Activated T-helper 9 cell treated with anti-CD3 and anti-CD28 coated beads, Interleukin-2, amount 50 U/mL, for 16 hours (primary cell): ENCODE measurements at regions not wholly inside any gene's neighbourhood (a gene's known extent, or its start where the extent isn't known, plus 50 kb on each side); places are given as distances from the start of the nearest gene placed in this dataset.

ENCODE experiments used
- DNase-seq: peaks from one replicate; pipeline ENCODE4 v3.0.0-alpha.2; 2020; ENCODE audit warnings: low read depth

DNA sequence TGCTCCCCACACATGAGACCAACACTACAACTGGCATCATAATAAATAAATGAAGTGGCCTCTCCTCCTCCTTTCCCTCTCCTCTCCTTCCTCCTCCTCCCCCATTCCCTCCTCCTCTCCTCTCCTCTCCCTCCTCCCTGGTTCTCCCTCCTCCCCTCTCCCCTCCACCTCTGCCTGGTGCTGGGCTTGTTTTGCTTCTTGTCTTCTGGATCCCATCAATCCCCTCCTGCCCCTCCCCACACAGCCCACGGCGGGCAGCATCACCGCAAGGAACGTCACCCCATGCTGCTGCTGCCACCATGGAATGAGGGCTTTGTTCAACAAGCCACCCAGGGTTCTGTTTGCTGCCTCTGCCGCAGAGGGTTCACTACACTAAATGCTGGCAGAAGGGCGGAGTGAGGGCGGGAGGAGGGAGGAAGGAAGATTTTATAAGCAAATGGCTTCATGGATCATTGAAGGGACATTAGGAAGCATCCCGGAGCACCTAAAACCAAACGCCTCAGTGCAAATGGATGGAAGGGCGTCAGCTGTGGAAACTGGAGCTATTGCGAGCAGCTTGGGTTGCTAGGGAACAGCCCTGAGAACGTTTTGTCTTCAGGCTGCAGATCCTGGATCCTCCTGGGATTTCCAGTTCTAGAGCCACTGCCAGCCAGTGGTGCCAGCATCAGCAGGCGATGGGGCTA lies 379.7 kb upstream of the ZMIZ1 start:
- no peak for DNase-seq

DNA sequence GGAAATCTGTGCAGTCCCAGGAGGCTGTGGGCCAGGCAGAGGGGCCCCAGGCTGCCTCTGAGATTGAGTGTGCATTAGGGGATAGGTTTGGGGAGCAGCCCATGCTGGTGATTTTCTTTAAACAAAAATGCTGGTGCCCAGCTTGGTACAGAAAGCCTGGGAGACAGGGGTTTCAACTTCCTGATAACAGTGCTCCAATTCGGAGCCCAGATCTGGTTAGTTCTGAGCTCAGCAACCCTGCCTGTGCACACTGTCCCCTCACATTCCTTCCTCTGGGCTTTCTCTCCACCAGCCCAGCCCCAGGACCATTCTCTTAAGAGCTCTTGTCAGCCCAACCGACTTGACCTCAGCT lies 379.2 kb upstream of the ZMIZ1 start:
- DNase-seq: no peak

DNA sequence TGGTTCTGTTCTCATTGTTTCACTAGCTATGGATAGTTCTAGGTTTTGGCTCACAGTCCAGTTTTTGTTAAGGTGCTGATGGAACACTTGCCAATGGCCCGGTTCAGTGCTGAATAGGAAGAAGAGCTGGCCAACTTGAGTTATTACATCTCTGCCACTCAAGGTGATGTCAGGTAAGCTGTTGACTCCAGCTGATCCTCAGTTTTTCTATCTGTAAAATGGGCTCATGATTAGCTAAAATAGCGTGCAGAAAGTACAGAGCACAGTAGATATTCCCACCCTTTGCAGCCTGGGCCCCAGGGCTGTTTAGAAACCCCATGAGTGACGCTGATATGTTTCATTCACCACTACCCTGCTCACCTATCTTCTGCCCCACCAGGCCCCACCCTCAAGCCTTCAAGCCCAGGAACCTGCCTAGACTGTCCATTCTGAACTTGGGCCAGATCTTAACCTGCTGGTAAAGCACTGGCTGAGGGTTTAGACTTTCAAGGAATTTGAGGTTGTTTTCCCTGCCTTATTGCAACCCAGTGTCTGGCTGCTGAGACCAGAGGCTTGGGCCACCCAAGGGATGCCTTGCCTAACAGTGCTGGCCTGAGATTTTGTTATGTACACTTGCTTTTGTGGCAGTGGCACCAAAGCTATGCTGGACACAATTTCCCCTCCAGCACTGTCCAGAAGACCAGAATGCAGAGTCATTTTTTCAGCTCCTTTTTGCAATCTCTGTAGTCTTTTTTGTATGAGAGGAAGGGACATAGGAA lies 378.2 kb upstream of the ZMIZ1 start:
- no peak for DNase-seq

DNA sequence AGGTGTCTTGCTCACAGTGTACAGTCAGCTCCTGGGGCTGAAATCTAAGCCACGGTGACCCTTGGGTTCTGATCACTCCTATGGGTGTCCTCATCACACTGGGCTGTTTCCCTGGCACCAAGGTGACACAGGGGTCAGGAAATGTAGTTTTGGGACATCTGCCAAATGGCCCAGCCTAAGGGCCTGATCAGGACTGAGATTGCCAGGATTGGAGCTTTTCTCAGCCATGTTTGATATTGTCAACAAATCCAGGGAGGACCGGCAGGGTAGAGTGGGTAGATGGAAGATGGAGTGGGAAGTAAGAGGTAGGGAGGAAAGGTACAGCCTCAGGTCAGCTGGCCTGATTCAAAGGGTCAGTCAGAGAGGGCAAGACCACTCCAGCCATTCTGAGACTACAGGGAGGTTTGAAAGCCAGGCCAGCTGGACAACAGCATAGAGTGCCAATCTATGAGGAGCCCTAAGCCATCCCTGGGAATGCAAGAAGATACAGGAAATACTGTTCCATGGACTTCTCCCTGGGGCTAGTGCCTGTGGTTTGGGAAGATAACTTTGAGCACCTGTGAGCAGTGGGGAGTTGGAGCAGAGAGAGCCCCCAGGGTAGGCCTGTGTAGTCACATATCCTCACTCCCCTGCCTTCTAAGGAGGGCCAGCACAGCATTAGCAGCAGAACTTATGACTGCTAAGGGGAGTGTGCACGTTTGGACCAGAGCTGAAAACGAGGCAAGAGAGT lies 377.3 kb upstream of the ZMIZ1 start:
- DNase-seq: no peak

DNA sequence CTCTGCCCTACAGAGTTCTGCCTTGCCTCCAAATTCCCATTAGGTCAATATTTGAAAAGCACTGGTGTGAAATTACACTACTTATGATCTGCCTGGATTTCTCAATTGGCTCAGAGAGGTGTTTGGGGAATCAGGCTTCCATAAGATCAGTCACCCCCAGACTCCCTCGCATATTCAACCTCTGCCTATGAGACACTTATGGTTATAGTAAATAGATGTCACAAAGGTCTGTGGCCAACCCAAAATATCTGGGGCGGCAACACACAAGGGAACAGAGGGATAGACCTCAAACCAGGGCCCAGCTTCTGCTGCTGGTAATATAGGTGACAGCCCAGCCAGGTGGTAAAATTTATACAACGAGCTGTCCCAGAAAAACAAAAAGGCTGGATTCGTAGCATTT lies 376.7 kb upstream of the ZMIZ1 start:
- DNase-seq: no peak

DNA sequence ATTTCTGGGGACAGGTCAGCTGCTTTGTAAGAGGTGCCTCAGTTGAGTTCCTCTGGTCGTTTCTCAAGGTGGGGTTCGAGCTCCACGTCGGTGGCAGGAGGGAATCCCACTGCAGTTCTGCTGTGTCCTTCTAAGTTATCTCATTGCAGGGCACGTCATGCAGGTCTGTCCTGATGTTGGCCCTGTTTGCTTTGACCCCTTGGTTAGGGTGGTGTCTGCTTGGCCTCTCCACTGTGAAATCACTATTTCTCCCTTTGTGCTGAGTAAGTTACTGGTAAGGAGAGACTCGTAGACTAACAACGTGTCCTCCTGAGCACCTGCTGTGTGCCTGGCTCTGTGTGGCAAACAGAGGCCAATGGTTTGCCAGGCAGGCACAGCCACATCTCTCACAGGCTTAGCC lies 372.9 kb upstream of the ZMIZ1 start:
- no peak for DNase-seq

DNA sequence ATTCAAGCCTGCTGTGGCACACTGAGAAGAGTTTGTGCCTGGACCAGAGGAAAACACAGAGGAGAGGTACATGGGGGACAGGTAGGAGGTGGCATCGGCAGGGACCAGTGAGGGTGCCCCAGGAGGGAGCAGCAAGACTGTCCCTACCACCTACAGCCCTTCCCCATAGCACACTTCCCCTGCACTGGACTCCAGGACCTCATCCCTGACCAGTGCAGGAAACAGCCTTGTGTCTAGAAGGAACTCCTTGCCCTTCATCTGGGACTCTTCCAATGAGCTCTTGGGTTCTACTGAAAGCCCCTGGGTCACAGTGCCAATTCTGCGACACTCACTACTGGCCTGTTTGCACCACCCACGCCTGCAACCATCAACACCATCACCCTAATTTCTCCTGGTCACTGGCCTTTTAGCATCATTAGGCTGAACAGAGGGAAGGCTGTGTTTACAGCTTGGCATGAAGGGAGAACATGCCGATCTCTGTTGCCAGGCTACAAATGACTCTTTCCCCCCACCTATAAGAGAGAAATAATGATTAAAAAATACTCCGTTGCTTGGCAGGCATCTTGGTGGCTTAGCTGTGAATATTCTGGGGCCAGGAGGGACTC lies 371.9 kb upstream of the ZMIZ1 start:
- no peak for DNase-seq

DNA sequence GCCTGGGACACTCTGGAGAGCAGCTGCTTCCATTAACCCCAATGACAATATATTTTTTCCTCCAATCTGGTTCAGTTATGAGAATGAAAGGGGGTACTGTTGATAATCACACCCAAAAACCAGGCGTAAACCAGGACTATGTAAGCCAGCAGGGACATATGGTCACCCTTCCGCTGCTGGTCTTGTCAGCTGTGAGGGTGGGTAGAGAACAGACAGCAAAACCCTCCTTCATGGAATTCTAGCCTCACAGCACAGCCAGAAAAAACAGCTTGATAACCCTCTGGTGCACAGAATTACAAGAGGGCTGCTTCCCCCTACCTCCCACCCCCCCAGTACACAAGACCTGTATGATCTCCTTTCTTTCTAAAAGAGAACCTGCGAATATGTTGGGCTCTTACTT lies 368.8 kb upstream of the ZMIZ1 start:
- DNase-seq: no peak

DNA sequence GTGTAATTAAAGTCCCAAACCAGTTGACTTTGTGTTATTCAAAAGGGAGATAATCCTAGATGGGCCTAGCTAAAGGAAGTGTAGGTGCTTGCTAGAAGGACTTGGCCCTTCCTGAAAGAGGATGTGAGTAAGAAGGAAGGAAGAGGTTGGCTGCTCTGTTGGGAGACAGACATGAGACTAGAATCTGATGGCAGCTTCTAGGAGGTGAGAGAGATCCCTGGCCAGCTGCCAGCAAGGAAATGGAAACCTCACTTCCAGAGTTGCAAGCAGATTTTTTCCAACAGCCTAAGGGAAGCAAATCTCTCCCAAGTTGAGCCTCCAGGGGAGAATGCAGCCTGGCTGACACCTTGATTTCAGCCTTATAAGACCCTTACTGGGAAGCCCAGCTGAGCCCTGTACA lies 368.4 kb upstream of the ZMIZ1 start:
- no peak for DNase-seq

DNA sequence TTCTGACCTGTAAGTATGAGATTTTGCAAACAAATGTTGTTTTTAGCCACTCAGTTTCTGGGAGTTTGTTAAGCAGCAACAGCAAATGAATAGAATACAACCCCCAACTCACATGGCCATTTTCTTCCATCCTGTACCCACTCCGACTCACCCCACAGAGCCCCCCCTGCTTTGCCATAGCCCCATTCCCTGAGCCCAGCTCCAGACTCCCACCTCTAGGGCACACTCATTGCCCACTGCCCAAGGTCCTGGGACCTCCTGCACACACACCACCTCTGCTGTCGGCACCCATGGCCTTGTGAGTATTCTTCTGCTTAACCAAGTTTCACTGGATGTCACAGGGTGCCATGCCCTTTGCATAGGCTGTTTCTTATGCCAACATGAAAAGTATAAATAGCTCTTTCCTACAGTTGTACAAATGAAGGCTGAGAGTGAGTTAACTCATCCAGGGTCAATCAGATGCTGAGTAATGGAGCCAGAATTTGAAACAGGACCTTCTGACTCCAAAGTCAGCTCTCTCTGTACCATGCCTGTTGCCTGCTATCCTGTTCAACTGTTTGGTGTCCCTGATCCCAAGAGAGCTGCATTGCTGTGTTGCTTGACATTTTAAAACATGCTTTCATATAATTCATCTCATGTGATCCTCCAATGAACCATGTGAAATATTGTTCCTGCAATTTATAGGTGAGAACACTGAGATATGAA lies 367.8 kb upstream of the ZMIZ1 start:
- DNase-seq: no peak

DNA sequence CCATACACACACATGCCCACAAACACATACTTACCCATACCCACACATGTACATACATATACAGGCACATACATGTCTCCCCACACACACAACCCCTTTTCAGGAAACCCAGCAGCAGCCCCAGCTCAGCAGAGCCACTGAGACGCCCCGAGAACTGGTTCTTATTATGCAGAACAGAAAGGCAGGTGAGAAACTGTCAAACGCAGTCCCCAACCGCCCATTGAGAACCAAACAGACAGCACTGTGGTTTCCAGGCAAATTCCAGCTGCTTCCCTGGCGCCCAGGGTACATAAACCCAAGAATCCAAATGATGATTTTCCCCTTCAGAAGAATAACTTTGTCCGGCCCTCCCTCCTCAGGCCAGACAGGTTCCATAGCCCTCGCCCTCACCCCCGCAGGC lies 366.6 kb upstream of the ZMIZ1 start:
- DNase-seq: no peak

DNA sequence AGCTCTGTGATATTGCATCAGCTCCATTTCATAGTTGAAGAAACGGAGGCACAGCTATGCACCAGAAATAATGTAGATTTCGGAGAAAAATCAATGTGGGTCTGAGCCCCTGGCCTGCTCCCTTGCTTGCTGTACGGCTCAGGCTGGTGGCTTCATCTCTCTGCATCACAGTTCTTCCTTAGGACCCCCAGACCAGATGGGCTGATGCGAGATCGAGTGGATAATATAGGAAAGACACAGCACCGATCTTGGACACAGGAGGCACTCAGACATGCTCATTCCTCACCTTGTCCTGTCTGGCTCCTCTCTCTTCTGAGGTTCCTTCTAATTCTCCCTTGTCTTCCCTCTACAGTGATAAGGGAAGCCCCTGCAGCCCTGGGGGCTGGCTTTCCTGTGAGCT lies 365.9 kb upstream of the ZMIZ1 start:
- no peak for DNase-seq

DNA sequence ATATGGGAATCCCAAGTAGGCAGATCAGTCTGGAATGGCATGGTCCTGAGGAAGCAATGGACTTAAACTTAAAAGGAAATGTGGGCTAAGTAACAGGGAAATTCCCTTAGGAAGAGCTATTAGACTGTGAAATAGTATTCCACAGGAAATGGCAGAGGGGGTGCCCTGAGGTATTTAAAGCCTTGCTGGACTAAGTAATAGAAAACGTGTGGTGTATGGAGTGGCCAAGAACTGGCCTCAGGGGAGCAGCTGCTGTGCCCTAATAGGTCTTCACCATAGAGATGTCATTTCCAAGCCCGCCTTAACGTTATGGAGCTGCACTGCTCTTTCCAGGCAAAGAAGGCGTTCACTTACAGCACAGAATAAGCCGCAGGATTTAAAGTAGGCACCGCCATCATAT lies 365.2 kb upstream of the ZMIZ1 start:
- no peak for DNase-seq

DNA sequence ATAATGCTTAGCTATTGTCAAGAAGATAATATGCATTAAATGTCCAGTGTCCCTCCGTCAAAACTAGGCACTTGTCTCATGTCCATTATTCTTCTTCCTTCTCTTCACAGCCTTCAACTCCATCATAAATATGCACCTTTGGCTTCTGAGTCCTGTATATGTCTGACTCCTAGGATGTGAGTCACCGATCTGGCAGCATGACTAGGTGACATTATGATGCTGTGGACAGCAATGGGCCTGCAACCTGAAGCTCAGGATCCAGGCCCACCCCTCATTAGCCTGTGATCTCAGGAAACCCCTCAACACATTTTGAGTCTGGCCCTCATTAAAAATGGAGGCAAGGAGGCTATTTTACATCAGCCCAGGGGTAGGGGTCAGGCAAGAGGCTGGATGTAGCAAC lies 362.5 kb upstream of the ZMIZ1 start:
- no peak for DNase-seq

DNA sequence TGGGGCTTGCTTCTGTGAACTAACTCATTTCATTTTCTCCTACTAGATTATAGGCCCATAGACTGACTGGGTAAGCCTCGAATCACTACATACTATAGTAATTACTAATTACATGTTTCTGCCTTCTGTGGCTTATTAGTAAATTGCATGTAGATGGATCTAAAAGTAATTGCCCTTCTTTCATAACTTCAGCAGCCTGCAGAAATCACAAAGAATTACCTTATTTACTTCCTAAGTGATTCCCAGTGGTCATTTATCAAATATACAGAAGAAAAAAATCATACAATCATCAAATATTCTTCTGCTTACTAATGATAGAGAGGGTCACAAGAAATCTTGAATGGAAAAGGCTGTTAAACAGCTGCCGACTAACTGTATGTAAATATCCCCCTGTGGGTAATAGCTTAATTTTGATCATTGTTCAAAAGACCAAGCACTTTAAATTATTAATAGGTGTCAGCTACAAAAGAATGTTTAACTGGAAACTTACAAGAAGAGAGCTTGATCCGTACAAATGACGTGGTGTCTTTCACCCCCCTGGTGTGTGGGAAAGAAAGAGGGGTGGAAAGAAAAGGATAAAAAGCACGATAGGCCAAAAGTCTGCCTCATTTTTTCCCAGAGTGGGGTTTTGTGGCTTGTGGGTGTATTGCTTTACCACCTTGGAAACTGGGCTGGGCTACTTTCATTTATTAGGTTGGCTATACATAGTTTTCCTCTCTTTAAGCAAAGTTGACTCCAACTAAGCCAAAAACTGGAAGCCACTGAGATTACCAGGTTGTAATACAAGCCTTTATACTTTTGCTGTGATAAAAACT lies 361.8 kb upstream of the ZMIZ1 start:
- DNase-seq: no peak

DNA sequence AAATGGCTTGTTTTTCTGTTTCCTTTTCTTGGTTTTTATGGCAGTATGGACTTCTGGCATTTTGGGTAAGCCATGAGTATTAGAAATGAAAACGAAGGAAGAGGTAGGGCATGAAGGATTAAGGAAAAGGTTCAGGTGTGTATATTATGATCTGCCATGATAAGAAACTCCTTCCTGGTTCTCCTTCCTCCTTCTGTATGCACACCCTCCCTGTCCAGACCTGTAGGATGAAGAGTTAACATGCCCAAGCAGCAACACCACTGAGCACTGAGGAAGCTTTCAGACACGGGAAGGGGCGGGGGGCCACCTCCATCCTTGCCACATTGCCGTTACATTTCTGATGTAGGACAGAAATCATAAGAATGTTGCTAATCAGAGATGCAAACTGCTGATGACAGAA lies 361.0 kb upstream of the ZMIZ1 start:
- no peak for DNase-seq

DNA sequence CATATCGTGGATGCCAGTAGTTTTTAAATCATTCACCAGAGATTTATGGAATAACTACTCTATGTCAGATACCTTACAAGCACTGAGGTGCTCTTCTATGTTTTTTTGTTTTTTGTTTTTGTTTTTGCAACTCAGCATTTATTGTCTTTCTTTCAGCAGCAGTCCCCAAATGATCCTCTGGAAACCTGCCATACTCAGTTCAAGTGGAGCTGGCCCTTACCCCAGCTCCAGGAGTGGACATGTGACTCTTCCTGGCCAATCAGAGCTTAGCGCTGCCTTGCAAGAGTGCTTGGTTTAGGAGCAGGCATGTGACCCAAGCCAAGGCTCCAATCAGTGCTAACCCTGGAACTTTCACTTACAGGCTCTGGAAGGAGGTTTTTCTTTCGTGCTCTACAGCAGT lies 356.6 kb upstream of the ZMIZ1 start:
- DNase-seq: no peak

DNA sequence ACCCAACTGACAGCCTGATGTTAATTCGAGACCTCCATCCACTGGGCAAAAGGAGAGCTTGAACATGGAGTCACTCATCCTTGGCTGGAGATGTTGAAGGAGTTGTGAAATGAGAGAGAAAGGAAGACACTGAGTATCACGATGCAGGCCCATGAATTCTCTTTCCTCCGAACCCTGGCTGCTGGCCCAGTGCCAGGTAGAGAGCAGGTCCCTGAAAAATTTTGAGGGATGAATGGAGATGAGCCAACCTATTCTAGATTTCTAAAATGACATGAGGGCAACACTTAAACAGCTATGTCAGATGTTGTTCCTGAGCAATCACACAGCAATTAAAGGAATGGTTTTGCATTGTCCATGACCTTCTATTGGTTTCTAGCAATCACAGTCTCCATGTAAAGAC lies 355.1 kb upstream of the ZMIZ1 start:
- no peak for DNase-seq

DNA sequence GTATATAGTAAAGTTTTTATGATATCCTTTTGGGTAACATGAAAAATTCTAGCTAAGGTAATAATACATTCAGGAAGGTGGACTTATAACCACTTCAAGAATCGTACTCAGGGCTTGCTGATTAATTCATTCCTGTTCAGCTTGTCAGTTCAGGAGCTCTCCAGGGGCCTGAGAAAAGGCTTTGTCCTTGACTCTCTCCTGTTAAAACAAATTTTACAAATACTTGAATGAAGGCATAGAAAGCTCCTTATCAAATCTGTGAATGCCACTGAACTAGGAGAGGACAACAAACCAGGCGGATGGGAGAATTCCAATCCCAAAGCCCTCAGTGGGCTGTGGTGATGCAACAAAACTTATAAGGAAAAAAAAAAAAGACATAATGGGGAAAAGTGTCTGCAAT lies 354.5 kb upstream of the ZMIZ1 start:
- no peak for DNase-seq

DNA sequence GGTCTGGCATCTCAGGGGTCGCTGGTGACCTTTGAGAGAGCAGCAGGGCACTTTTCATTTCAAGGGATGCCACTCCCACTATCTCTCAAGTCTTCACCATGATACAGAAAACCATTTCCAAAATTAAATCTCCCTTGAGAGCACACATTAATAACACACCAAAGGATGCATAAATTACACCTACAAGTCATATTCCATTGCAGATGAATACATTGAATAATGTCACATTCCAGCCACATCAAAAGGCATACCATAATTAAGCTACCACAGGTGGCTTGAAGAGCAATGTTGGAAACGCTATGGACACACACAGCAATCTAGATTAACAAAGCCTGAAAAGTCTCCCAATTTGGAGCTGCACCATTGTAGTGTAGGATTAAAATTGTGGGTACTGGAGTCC lies 353.3 kb upstream of the ZMIZ1 start:
- DNase-seq: no peak

DNA sequence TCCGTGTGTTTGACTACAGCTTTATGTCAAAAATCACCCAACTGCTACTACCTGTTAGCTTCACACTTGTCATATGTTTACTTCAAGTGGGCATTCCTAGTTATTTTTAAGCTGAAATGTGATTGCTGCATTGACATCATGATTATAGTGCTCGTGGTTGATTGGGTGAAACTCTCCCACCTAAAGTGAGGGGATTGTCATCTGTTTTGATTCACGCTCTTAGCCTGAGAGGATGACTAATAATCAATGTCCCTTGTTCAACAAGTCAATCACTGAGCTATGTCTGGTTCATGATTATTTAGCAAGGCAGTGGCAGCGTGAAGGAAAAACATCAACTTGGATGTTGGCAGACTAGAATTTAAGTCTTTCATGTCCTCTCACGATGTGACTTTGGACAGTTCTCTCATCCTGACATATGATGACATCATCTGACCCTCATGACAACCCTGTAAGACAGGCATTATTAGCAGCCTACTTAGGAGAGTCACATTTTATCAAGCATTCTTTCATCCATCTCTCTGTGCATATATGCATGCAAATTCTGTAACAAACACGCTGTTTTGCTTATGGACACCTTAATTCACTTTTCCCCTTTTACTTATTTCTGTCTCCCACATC lies 352.6 kb upstream of the ZMIZ1 start:
- no peak for DNase-seq
